Mesenchymal stem cell (in vitro differentiated cells and primary cell): ENCODE measurements at regions not wholly inside any gene's neighbourhood (a gene's known extent, or its start where the extent isn't known, plus 50 kb on each side); places are given as distances from the start of the nearest gene placed in this dataset.

ENCODE experiments used
- DNase-seq: peaks from one replicate; pipeline ENCODE4 v3.0.0-alpha.2; 2013
- H2AFZ ChIP-seq: one replicate; pipeline ENCODE4 v1.6.1; 2013; ENCODE audit warnings: low read depth, mild to moderate bottlenecking, control low read depth, inconsistent platforms, low read length, moderate library complexity
- H2AK5ac ChIP-seq: 2 replicates; pipeline ENCODE4 v1.6.1; 2013; ENCODE audit warnings: low read length, moderate library complexity, mild to moderate bottlenecking, inconsistent platforms; ENCODE audit not compliant: severe bottlenecking
- H2BK120ac ChIP-seq: one replicate; pipeline ENCODE4 v1.6.1; 2013; ENCODE audit warnings: low read depth, mild to moderate bottlenecking, inconsistent platforms, low read length, moderate library complexity
- H2BK12ac ChIP-seq, 2 experiments: one replicate each; pipeline ENCODE4 v1.6.1; 2013; ENCODE audit warnings: inconsistent platforms in 2 of 2, low read length in 2 of 2, mild to moderate bottlenecking in 2 of 2, moderate library complexity in 2 of 2, control low read depth in 1 of 2
- H2BK15ac ChIP-seq: one replicate; pipeline ENCODE4 v1.6.1; 2013; ENCODE audit warnings: mild to moderate bottlenecking, low read depth, inconsistent platforms; ENCODE audit not compliant: poor library complexity, severe bottlenecking
- H2BK5ac ChIP-seq: 2 replicates; pipeline ENCODE4 v1.6.1; 2013; ENCODE audit warnings: low read depth, mild to moderate bottlenecking, low read length, control low read depth, inconsistent platforms; ENCODE audit not compliant: poor library complexity, severe bottlenecking
- H3K14ac ChIP-seq, 2 experiments: one replicate each; pipeline ENCODE4 v1.6.1; 2013; ENCODE audit warnings: inconsistent platforms in 2 of 2, low read length in 2 of 2, control low read depth in 1 of 2, mild to moderate bottlenecking in 1 of 2, moderate library complexity in 1 of 2
- H3K18ac ChIP-seq, 2 experiments: one replicate each; pipeline ENCODE4 v1.6.1; 2013; ENCODE audit warnings: inconsistent platforms in 2 of 2, low read length in 2 of 2, control low read depth in 1 of 2, low read depth in 1 of 2, mild to moderate bottlenecking in 1 of 2
- H3K23ac ChIP-seq, 2 experiments: one replicate each; pipeline ENCODE4 v1.6.1; 2013; ENCODE audit warnings: inconsistent platforms in 2 of 2, low read length in 2 of 2, mild to moderate bottlenecking in 2 of 2, moderate library complexity in 2 of 2, control low read depth in 1 of 2
- H3K27ac ChIP-seq: 2 replicates; pipeline ENCODE4 v1.5.1; 2013; ENCODE audit warnings: mild to moderate bottlenecking, moderate library complexity, low read length, control low read depth, inconsistent platforms; ENCODE audit not compliant: poor library complexity, severe bottlenecking
- H3K27me3 ChIP-seq, 2 experiments: 2 replicates each; pipeline versions ENCODE4 v1.6.1 to v1.7.0; 2013; ENCODE audit warnings: low read length in 2 of 2, mild to moderate bottlenecking in 2 of 2, moderate library complexity in 2 of 2, control low read depth in 1 of 2, inconsistent platforms in 1 of 2; ENCODE audit not compliant: control insufficient read depth in 1 of 2, insufficient read depth in 1 of 2
- H3K36me3 ChIP-seq, 2 experiments: 2 replicates each; pipeline versions ENCODE4 v1.6.1 to v1.7.0; 2013; ENCODE audit warnings: low read length in 2 of 2, control low read depth in 1 of 2, inconsistent platforms in 1 of 2, low read depth in 1 of 2, mild to moderate bottlenecking in 1 of 2; ENCODE audit not compliant: insufficient read depth in 2 of 2, control insufficient read depth in 1 of 2
- H3K4ac ChIP-seq, 2 experiments: one replicate each; pipeline ENCODE4 v1.6.1; 2013; ENCODE audit warnings: inconsistent platforms in 2 of 2, low read length in 2 of 2, mild to moderate bottlenecking in 2 of 2, moderate library complexity in 2 of 2, control low read depth in 1 of 2, low read depth in 1 of 2
- H3K4me1 ChIP-seq: 2 replicates; pipeline ENCODE4 v1.6.1; 2013; ENCODE audit warnings: low read depth, low read length, control low read depth; ENCODE audit not compliant: control insufficient read depth, insufficient read depth
- H3K4me2 ChIP-seq: 2 replicates; pipeline ENCODE4 v1.6.1; 2013; ENCODE audit warnings: low read length, mild to moderate bottlenecking, inconsistent platforms; ENCODE audit not compliant: poor library complexity, severe bottlenecking
- H3K4me3 ChIP-seq, 2 experiments: 2 replicates each; pipeline versions ENCODE4 v1.5.1 to v1.7.0; 2013; ENCODE audit warnings: low read length in 2 of 2, mild to moderate bottlenecking in 2 of 2, control low read depth in 1 of 2, low read depth in 1 of 2; ENCODE audit not compliant: insufficient read depth in 1 of 2
- H3K79me1 ChIP-seq: replicated peaks from 2 replicates; pipeline ENCODE4 v1.6.1; 2013; ENCODE audit warnings: mild to moderate bottlenecking, control low read depth, low read length, inconsistent platforms; ENCODE audit not compliant: poor library complexity, severe bottlenecking
- H3K9ac ChIP-seq: 2 replicates; pipeline ENCODE4 v1.7.0; 2013; ENCODE audit warnings: mild to moderate bottlenecking, low read length, moderate library complexity
- H3K9me3 ChIP-seq: 2 replicates; pipeline ENCODE4 v1.7.0; 2013; ENCODE audit warnings: mild to moderate bottlenecking, low read length; ENCODE audit not compliant: control insufficient read depth
- H4K8ac ChIP-seq: one replicate; pipeline ENCODE4 v1.6.1; 2013; ENCODE audit warnings: inconsistent platforms, mild to moderate bottlenecking, low read length, moderate library complexity
- H4K91ac ChIP-seq: one replicate; pipeline ENCODE4 v1.6.1; 2013; ENCODE audit warnings: mild to moderate bottlenecking, low read length, inconsistent platforms
- WGBS: methylation state at CpG from one replicate; pipeline ENCODE4 v1.1.7; 2013; ENCODE audit warnings: mixed read lengths; 5-methylcytosine and 5-hydroxymethylcytosine counted together

GRCh38 chr11:122042981-122043380, 73.0 kb downstream of the BLID start:
- H2BK12ac ChIP-seq: no peak overlapping the region
- no peaks in the 10 kb centered on the region for H3K4me1 ChIP-seq
- peak; percentile 36 for DNase-seq
- no peak overlapping the region for H3K23ac ChIP-seq
- no peak overlapping the region for H4K8ac ChIP-seq
- H2BK5ac ChIP-seq: no peak overlapping the region
- H3K27me3 ChIP-seq: no peaks in the 10 kb centered on the region
- no peak overlapping the region for H2BK120ac ChIP-seq
- H3K36me3 ChIP-seq: peaks cover 0 to 45% of the 10 kb centered on the region in 2 experiments
- H2BK15ac ChIP-seq: no peak overlapping the region
- no peak overlapping the region for H4K91ac ChIP-seq
- no peaks in the 10 kb centered on the region for H3K9me3 ChIP-seq
- H3K4ac ChIP-seq: no peak overlapping the region
- no peak overlapping the region for H3K4me2 ChIP-seq
- no peak overlapping the region for H2AK5ac ChIP-seq
- H3K27ac ChIP-seq: no peak overlapping the region
- no peak overlapping the region for H2AFZ ChIP-seq
- H3K18ac ChIP-seq: no peak overlapping the region
- H3K4me3 ChIP-seq: no peak overlapping the region
- H3K14ac ChIP-seq: no peak overlapping the region
- H3K79me1 ChIP-seq: no peaks in the 10 kb centered on the region
- H3K9ac ChIP-seq: no peak overlapping the region
- 13% methylated on average over 5 of the region's 7 CpGs for WGBS

- Histone ChIP-seq H3K14ac (no peak overlapping the region), H2AK5ac (peak overlapping the region; percentile 10), H2BK5ac (no peak overlapping the region), H3K4ac (peak overlapping the region in 1 of 2 experiments; percentile 9), H3K27ac (no peak overlapping the region), H4K8ac (peak overlapping the region; percentile 42), H3K4me1 (no peaks in the 10 kb centered on the region), H3K36me3 (peaks cover 0 to 33% of the 10 kb centered on the region in 2 experiments), H3K4me2 (no peak overlapping the region), H3K79me1 (no peaks in the 10 kb centered on the region), H3K23ac (no peak overlapping the region), H3K9ac (peak overlapping the region; percentile 76), H2BK12ac (no peak overlapping the region), H4K91ac (no peak overlapping the region), H3K27me3 (no peaks in the 10 kb centered on the region), H3K9me3 (no peaks in the 10 kb centered on the region), H2AFZ (no peak overlapping the region), H2BK120ac (no peak overlapping the region), H3K4me3 (no peak overlapping the region), H2BK15ac (no peak overlapping the region), H3K18ac (no peak overlapping the region)
- 31% methylated on average over 6 of the region's 6 CpGs for WGBS
- DNase-seq: no peak
Measured at GRCh38 chr11:122040464-122040863, 75.6 kb downstream of the BLID start.

- Histone ChIP-seq H3K27ac (peak overlapping the region; percentile 85), H3K18ac (no peak overlapping the region), H3K4me2 (no peak overlapping the region), H3K36me3 (peaks cover 0 to 27% of the 10 kb centered on the region in 2 experiments), H2BK5ac (no peak overlapping the region), H3K4ac (no peak overlapping the region), H4K8ac (no peak overlapping the region), H3K4me1 (no peaks in the 10 kb centered on the region), H3K27me3 (no peaks in the 10 kb centered on the region), H3K14ac (no peak overlapping the region), H3K79me1 (no peaks in the 10 kb centered on the region), H2BK120ac (no peak overlapping the region), H2AFZ (no peak overlapping the region), H2AK5ac (no peak overlapping the region), H3K23ac (no peak overlapping the region), H3K9ac (peak overlapping the region; percentile 45), H3K9me3 (no peaks in the 10 kb centered on the region), H4K91ac (no peak overlapping the region), H2BK12ac (no peak overlapping the region), H3K4me3 (no peak overlapping the region), H2BK15ac (no peak overlapping the region)
- 0% methylated on average over 1 of the region's 2 CpGs for WGBS
- DNase-seq: peak; percentile 64
Measured at GRCh38 chr11:122038543-122038942, 77.5 kb downstream of the BLID start.

- H2BK120ac ChIP-seq: no peak overlapping the region
- no peak overlapping the region for H3K14ac ChIP-seq
- H2AK5ac ChIP-seq: peak overlapping the region; percentile 99
- H4K91ac ChIP-seq: no peak overlapping the region
- no peak overlapping the region for H2AFZ ChIP-seq
- H3K27me3 ChIP-seq: no peaks in the 10 kb centered on the region
- H2BK15ac ChIP-seq: no peak overlapping the region
- H3K4me2 ChIP-seq: no peak overlapping the region
- H3K27ac ChIP-seq: peak overlapping the region; percentile 75
- no peaks in the 10 kb centered on the region for H3K4me1 ChIP-seq
- peak overlapping the region; percentile 45 for H3K9ac ChIP-seq
- H3K79me1 ChIP-seq: no peaks in the 10 kb centered on the region
- no peak overlapping the region for H3K4me3 ChIP-seq
- H3K9me3 ChIP-seq: no peaks in the 10 kb centered on the region
- no peak overlapping the region for H3K23ac ChIP-seq
- no peak overlapping the region for H3K4ac ChIP-seq
- no peak overlapping the region for H4K8ac ChIP-seq
- H3K36me3 ChIP-seq: peaks cover 0 to 24% of the 10 kb centered on the region in 2 experiments
- no peak overlapping the region for H3K18ac ChIP-seq
- no peak for DNase-seq
- no peak overlapping the region for H2BK12ac ChIP-seq
- H2BK5ac ChIP-seq: no peak overlapping the region
Measured at GRCh38 chr11:122037911-122038310, 78.1 kb downstream of the BLID start.
